Activated CD4-positive, alpha-beta T cell treated with anti-CD3 and anti-CD28 coated beads, Interleukin-2, amount 50 U/mL, for 1 hour (primary cell): ENCODE measurements at regions not wholly inside any gene's neighbourhood (a gene's known extent, or its start where the extent isn't known, plus 50 kb on each side); places are given as distances from the start of the nearest gene placed in this dataset.

ENCODE experiments used
- DNase-seq: peaks from one replicate; pipeline ENCODE4 v3.0.0-alpha.2; 2020

GRCh38 chr11:16418428-16419097, 62.2 kb upstream of the SOX6 start:
- DNase-seq, result no peak

DNA sequence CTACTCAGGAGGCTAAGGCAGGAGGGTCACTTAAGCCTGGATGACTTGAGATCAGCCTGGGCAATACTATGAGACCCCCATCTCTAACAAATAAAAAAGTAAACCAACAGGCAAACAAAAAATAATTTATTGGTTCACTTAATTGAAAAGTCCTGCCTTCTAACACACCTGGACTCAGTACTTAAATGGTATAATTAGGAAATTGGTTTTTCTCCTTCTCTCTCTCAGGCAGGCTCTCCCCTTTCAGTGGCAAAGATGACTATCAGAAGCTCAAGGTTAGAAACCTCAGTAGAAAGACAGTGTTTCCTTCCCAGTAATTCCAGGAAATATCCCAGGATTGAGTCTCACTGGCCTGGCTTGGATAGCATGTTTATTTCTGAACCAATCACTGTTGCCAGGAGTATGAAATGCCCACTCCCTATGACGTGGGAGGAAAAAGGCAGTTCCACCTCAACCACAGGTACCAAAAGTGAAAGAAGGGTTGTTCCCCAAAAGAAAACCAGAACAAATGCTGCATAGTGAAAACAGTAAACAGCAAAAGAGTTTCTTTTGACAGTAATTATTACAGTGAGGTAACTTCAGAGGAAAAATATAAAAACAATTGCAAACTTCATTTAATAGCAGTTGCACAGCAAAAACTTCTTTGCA, 56.3 kb upstream of the SOX6 start:
- no peak for DNase-seq

- no peak for DNase-seq
Observed at GRCh38 chr11:16410479-16410878, 54.1 kb upstream of the SOX6 start.

DNA sequence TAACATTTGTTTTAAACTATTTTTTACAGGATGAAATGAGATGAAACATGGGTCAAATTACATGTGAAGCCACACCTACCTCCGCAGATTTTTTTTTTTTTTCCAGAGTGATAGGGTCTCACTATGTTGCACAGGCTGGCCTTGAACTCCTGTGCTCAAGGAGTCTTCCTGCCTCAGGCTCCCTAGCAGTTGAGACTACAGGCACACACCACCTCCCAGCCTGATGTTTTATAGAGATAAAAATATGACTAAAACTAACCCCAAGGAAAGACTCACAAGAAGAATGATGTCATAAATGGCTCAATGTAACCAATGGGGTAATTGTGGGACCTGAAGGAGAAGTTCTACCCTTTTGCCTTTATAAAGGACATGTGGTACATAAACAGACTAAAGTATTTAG, 52.3 kb upstream of the SOX6 start:
- DNase-seq, result no peak

DNA sequence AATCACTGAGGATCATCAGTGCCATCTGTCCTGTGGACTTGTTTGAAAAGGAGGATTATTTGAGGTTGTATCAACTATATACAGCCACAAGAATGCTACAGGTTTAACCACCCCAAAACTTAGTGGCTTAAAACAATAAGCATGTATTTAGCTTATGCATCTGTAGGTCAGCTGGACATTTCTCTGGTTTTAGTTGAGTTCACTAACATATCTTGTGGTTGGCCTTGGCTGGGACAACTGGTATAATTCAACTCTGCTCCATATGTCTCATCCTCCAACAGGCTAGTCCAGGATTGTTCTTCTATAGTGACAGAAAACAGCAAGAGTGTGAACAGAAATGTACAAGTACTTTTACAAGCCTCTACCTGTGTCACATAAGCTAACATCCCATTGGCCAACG, 49.9 kb upstream of the SOX6 start:
- no peak for DNase-seq
